Ishikawa (cell line): ENCODE measurements at regions not wholly inside any gene's neighbourhood (a gene's known extent, or its start where the extent isn't known, plus 50 kb on each side); places are given as distances from the start of the nearest gene placed in this dataset.

ENCODE experiments used
- CREB1 ChIP-seq: IDR thresholded peaks from 2 replicates; pipeline ENCODE4 v1.6.1; 2012; ENCODE audit warnings: low read depth
- EP300 ChIP-seq: IDR thresholded peaks from 2 replicates; pipeline ENCODE4 v1.6.1; 2012; ENCODE audit warnings: borderline replicate concordance
- RAD21 ChIP-seq: IDR thresholded peaks from 2 replicates; pipeline ENCODE4 v1.6.1; 2012; ENCODE audit warnings: low read depth
- TAF1 ChIP-seq: IDR thresholded peaks from 2 replicates; pipeline ENCODE4 v1.6.1; 2012; ENCODE audit warnings: low read depth, mild to moderate bottlenecking
- YY1 ChIP-seq: IDR thresholded peaks from 2 replicates; pipeline ENCODE4 v1.6.1; 2012; ENCODE audit warnings: low read depth
- TF ChIP-seq, protein P1 (sequence below): IDR thresholded peaks from 2 replicates; pipeline ENCODE4 v1.6.1; 2012; ENCODE audit warnings: low read depth, mild to moderate bottlenecking

DNA sequence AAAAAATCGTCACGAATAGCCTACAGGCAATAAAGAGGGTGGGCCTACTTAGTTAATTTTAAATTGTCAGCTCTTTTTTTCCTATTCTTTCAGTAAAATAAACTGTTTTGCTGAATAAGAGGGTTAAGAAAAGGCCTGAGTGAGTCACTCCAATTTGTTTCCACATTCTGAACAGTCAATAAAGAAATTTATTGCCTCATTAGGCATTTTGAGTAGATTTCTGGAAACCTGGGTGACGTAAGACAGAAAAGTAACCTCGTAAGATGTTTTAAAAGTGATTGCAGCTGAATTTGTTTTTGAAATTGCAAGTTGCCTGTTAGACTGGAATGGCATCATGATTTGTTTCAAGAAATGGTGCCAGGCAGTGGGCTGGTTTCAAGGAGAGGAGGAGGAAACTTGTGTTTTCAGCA lies 439.3 kb downstream of the USP25 start:
- TF ChIP-seq, protein P1, sequence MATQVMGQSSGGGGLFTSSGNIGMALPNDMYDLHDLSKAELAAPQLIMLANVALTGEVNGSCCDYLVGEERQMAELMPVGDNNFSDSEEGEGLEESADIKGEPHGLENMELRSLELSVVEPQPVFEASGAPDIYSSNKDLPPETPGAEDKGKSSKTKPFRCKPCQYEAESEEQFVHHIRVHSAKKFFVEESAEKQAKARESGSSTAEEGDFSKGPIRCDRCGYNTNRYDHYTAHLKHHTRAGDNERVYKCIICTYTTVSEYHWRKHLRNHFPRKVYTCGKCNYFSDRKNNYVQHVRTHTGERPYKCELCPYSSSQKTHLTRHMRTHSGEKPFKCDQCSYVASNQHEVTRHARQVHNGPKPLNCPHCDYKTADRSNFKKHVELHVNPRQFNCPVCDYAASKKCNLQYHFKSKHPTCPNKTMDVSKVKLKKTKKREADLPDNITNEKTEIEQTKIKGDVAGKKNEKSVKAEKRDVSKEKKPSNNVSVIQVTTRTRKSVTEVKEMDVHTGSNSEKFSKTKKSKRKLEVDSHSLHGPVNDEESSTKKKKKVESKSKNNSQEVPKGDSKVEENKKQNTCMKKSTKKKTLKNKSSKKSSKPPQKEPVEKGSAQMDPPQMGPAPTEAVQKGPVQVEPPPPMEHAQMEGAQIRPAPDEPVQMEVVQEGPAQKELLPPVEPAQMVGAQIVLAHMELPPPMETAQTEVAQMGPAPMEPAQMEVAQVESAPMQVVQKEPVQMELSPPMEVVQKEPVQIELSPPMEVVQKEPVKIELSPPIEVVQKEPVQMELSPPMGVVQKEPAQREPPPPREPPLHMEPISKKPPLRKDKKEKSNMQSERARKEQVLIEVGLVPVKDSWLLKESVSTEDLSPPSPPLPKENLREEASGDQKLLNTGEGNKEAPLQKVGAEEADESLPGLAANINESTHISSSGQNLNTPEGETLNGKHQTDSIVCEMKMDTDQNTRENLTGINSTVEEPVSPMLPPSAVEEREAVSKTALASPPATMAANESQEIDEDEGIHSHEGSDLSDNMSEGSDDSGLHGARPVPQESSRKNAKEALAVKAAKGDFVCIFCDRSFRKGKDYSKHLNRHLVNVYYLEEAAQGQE, result no peak
- TF ChIP-seq EP300 (no peak), TAF1 (no peak), YY1 (no peak), RAD21 (no peak), CREB1 (no peak)
